ENCODE measurements at regions not wholly inside any gene's neighbourhood (a gene's known extent, or its start where the extent isn't known, plus 50 kb on each side); places are given as distances from the start of the nearest gene placed in this dataset.

- TF ChIP-seq CTCF (conservative IDR thresholded peaks at IDR 0.05; ENCODE audit: low read depth, low read length) (no peak), EZH2 (IDR thresholded peaks at IDR 0.05; ENCODE audit: borderline replicate concordance, low read depth, low read length, poor library complexity, severe bottlenecking) (no peak)
Measured at GRCh38 chr1:94595658-94596057, 54.1 kb upstream of the F3 start.

Measured in A673 (cell line).